ENCODE measurements at regions not wholly inside any gene's neighbourhood (a gene's known extent, or its start where the extent isn't known, plus 50 kb on each side); places are given as distances from the start of the nearest gene placed in this dataset.

- TF ChIP-seq POLR2A (IDR thresholded peaks at IDR 0.05) (no peak), CTCF (IDR thresholded peaks at IDR 0.05 in 4 of 5, conservative IDR thresholded peaks at IDR 0.05 in 1 of 5) (no peak)
- no peaks in the 10 kb centered on the region for H3K36me3 ChIP-seq
- ATAC-seq = no peak
- no peak overlapping the region for H3K4me3 ChIP-seq
- no peaks in the 10 kb centered on the region for H3K4me1 ChIP-seq
- no peaks in the 10 kb centered on the region for H3K27me3 ChIP-seq
- intact Hi-C loops (cut with DNase I; ENCODE audit: low total_unique reads) (no loop called here), in situ Hi-C loops (cut with MboI; ENCODE audit: low sequenced_read_pairs in 4 of 4) (no loop called here)
- no peak overlapping the region for H3K27ac ChIP-seq
- no peaks in the 10 kb centered on the region for H3K9me3 ChIP-seq
- DNase-seq = no peak
Measured at GRCh38 chr2:53220969-53221368, 546.6 kb upstream of the CHAC2 start.

GRCh38 chr2:53217250-53217649 lies 550.4 kb upstream of the CHAC2 start:
- no peak for TF ChIP-seq POLR2A (IDR thresholded peaks at IDR 0.05)
- no peak for TF ChIP-seq CTCF (IDR thresholded peaks at IDR 0.05 in 4 of 5, conservative IDR thresholded peaks at IDR 0.05 in 1 of 5)
- H3K4me3 ChIP-seq = no peak overlapping the region
- no peaks in the 10 kb centered on the region for H3K27me3 ChIP-seq
- no peak for ATAC-seq
- in situ Hi-C loops (cut with MboI; ENCODE audit: low sequenced_read_pairs in 4 of 4) (no loop called here), intact Hi-C loops (cut with DNase I; ENCODE audit: low total_unique reads) (no loop called here)
- no peaks in the 10 kb centered on the region for H3K9me3 ChIP-seq
- H3K27ac ChIP-seq = no peak overlapping the region
- no peaks in the 10 kb centered on the region for H3K36me3 ChIP-seq
- DNase-seq = no peak
- H3K4me1 ChIP-seq = no peaks in the 10 kb centered on the region

- H3K27me3 ChIP-seq = no peaks in the 10 kb centered on the region
- TF ChIP-seq CTCF (IDR thresholded peaks at IDR 0.05 in 4 of 5, conservative IDR thresholded peaks at IDR 0.05 in 1 of 5) = no peak
- TF ChIP-seq POLR2A (IDR thresholded peaks at IDR 0.05) = no peak
- no peak overlapping the region for H3K4me3 ChIP-seq
- intact Hi-C loops (cut with DNase I; ENCODE audit: low total_unique reads) (no loop called here), in situ Hi-C loops (cut with MboI; ENCODE audit: low sequenced_read_pairs in 4 of 4) (no loop called here)
- H3K36me3 ChIP-seq = no peaks in the 10 kb centered on the region
- H3K4me1 ChIP-seq = no peaks in the 10 kb centered on the region
- H3K27ac ChIP-seq = no peak overlapping the region
- DNase-seq (no peak), ATAC-seq (no peak)
- H3K9me3 ChIP-seq = no peaks in the 10 kb centered on the region
Measured at GRCh38 chr2:53216805-53217204, 550.8 kb upstream of the CHAC2 start.

- no peaks in the 10 kb centered on the region for H3K36me3 ChIP-seq
- H3K4me1 ChIP-seq = no peaks in the 10 kb centered on the region
- DNase-seq = no peak
- TF ChIP-seq CTCF (IDR thresholded peaks at IDR 0.05 in 4 of 5, conservative IDR thresholded peaks at IDR 0.05 in 1 of 5) (no peak), POLR2A (IDR thresholded peaks at IDR 0.05) (no peak)
- in situ Hi-C loops (cut with MboI; ENCODE audit: low sequenced_read_pairs in 4 of 4) = no loop called here
- H3K27me3 ChIP-seq = no peaks in the 10 kb centered on the region
- H3K4me3 ChIP-seq = no peak overlapping the region
- H3K9me3 ChIP-seq = no peaks in the 10 kb centered on the region
- intact Hi-C loops (cut with DNase I; ENCODE audit: low total_unique reads) = no loop called here
- H3K27ac ChIP-seq = no peak overlapping the region
- no peak for ATAC-seq
Measured at GRCh38 chr2:53212576-53212975, 555.0 kb upstream of the CHAC2 start.

GRCh38 chr2:53211201-53211774 lies 556.3 kb upstream of the CHAC2 start:
- intact Hi-C loops (cut with DNase I; ENCODE audit: low total_unique reads) (no loop called here), in situ Hi-C loops (cut with MboI; ENCODE audit: low sequenced_read_pairs in 4 of 4) (no loop called here)
- DNase-seq = no peak
- Histone ChIP-seq H3K36me3 (no peaks in the 10 kb centered on the region), H3K9me3 (no peaks in the 10 kb centered on the region), H3K4me1 (no peaks in the 10 kb centered on the region), H3K4me3 (no peak overlapping the region), H3K27ac (no peak overlapping the region), H3K27me3 (no peaks in the 10 kb centered on the region)
- no peak for ATAC-seq
- TF ChIP-seq POLR2A (IDR thresholded peaks at IDR 0.05) (no peak), CTCF (IDR thresholded peaks at IDR 0.05 in 4 of 5, conservative IDR thresholded peaks at IDR 0.05 in 1 of 5) (no peak)

Data from gastrocnemius medialis (tissue), 4 donors.